Endometrium (tissue), 2 donors: ENCODE measurements at regions not wholly inside any gene's neighbourhood (a gene's known extent, or its start where the extent isn't known, plus 50 kb on each side); places are given as distances from the start of the nearest gene placed in this dataset.
"Not testable (repeated sequence)": the region's sequence is repeated elsewhere in the genome, so short reads cannot be mapped to it uniquely, and the experiment has no call there.

Source experiments
- FAIRE-seq: peaks from 2 replicates; lab custom pipeline; 2012; peaks lifted over from hg19 to GRCh38; lab: Jason Lieb, UNC
- donor health status: control.
- donor health status: control.

DNA sequence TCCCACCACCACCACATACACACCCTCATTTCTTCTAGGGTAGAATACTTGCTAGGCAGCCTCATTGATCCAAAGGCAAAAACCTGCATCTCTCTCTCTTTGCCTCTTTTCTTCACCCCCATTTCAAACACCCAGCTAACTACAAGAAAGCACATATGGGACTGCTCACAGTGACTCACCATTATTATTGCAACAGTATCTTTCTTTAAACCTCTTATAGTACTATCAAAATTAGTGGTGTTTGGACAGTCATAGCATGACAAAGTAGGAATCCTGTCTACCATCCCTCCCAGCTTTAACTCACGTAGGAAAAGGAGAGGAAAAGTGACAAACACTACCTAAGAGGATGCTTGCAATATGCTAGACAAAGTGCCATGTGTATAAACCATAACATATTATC lies 422.5 kb upstream of the CRIM1 start:
- no peak for FAIRE-seq

DNA sequence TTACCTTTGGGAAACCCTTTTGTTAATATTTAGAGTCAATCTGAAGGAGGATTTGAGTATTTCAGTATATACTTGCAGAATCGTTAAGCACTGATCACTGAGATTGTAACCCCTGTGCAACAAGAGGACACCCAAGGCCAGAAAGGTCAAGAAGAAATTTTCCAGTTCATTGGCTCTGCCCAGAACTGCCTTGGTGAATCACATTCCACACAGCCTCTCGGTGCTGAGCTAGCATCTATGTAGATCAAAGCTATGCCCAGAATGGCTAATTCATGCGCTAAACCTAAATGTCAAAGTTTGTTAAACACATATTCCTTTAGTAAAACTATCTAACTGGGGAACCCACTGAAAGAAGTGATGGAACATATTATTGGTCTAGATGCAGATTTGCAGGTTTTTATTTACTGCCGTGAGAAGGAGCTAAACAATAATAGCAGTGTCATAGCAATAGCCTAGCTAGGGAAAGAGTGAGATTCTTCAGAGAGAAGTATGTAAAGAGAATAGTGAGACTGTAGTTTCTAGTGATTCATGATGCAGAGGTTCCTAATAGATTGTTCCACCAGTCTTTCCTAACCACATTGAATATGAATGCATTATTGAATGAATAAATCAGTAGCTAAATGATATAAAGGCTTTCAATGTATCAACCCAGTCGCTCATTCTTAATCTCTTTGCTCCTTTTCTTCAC lies 423.2 kb upstream of the CRIM1 start:
- no peak for FAIRE-seq

DNA sequence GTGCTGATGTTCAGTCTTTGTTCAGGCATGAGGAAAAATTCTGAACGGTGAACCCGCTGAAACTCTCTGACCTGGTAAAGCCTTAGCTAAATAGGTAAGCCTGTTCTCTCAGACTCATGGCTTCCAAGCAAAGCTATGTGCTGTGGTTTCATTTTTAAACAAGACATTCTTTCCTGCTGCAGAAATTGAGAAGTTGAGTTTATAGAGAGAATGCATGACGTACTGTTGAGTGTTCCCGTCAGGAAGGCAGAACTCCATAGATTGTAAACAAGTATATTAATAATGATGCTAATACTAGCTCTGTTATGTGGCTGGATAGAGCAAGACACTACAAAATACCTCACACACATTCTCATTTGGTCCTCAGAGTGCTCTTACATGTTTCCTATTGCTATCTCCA lies 424.0 kb upstream of the CRIM1 start:
- FAIRE-seq = no peak

DNA sequence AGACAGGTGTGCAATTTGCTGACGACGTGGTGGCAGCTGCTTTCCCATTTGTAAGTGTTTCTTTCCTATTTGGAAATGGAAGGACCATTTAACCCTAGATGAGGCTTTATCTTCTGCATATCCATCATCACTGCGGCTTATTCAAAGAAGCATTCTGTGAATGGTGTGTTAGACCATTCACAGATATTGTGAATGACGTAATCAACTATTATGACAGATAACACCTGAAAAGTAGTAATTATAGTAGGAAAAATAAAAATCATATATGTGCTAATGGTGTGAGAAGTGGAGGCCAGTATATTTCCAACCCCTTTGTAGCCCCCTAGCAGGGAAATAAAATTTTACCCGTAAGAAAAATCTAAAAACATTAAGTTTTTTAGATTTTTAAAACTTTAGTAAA lies 424.5 kb upstream of the CRIM1 start:
- no peak for FAIRE-seq

DNA sequence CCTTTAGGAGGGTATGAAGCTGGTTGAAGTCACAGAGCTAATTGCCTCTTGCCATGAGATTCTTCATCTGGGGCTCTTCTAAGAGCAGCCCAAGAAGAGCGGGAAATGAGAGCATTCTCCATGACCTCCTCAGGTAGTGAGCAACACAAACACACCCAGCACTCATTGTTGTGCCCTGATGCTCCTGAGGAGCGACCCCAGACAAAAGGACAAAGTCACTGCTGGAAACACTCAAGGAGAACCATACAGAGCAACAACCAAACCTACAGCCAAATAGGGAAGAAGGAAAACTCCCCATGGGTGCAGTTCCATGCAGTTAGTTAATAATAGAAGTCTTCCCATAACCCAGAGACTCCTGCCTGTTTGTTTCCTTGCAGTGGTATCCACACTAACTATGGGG lies 426.0 kb upstream of the CRIM1 start:
- no peak for FAIRE-seq

DNA sequence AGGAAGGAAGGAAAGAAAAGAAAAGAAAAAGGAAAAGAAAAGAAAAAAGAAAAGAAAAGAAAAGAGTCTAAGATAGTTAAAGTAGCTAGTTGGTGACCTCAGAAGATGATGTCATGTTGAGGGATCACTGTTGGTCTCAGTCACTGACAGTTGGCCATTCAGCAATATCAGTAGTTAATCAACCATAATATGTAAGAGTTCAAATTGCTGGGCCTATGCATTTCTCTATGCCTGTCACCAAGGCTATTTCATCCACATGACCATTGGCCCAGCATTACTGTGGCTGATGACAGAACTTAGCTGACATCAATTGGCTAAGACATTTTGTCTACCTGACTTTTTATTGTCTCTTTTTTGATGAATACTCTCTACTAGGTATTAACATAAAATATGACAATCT lies 435.5 kb upstream of the CRIM1 start:
- FAIRE-seq = no peak

DNA sequence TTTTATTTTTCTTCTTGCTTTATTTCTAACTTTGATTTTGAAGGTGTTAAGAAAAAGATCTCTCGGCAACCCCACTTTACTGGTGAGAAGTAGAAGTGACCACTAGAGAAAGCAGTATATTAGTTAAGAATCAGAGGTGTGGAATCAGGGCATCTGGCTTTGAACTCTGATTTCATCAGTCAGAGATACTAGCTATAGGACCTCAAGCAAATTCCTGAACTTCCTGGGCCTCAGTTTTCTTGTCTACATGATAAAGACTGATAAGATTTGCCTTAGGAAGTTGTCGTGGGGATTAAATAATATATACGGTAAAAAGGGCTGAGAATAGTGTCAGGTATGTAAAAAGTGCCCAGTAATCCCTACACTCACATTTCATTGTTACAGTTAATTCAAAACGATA lies 440.3 kb upstream of the CRIM1 start:
- no peak for FAIRE-seq

DNA sequence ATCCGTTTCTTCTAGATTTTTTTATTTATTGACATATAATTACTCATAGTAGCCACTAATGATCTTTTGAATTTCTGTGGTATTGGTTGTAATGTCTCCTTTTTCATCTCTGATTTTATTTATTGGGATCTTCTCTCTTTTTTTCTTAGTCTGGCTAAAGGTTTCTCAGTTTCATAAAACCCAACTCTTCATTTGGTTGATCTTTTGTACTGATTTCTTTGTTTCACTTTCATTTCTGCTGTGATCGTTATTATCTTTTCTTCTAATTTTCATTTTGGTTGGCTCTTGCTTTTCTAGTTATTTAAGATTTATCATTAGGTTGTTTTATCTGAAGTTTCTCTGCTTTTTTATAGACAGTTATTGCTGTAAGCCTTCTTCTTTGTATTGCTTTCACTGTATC lies 463.6 kb upstream of the CRIM1 start:
- FAIRE-seq = no peak

DNA sequence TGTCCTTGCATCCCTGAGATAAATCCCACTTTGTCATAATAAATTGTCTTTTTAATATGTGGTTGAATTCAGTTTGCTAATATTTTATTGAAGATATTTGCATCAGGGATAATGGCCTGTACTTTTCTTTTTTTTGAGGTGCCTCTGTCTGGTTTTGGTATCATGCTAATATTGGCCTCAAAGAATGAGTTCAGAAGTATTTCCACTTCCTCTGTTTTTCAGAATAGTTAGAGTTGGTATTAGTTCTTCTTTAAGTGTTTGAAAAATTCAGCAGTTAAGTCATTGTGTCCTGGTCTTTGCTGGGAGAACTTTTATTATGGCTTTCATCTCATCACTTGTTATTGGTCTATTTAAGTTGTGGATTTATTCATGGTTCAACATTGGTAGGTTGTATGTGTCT lies 464.1 kb upstream of the CRIM1 start:
- no peak for FAIRE-seq

DNA sequence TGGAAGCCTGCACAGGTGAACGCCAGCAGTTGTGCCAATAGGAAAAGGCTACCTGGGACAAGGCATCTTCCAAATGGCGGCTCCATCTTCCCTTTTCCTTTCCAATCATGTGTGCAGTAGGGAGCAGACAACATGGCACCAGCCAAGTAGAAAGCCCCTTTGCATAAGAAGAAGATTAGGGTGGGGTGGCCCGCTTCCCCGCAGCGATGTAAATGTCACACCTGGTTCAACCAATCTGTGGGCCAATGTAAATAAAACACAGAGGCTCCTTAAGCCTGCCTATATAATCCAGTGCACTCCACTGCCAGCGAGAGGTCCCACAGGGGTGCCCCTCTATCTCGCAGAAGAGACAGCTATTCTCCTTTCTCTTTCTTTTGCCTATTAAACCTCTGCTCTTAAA lies 468.4 kb upstream of the CRIM1 start:
- FAIRE-seq = no peak

DNA sequence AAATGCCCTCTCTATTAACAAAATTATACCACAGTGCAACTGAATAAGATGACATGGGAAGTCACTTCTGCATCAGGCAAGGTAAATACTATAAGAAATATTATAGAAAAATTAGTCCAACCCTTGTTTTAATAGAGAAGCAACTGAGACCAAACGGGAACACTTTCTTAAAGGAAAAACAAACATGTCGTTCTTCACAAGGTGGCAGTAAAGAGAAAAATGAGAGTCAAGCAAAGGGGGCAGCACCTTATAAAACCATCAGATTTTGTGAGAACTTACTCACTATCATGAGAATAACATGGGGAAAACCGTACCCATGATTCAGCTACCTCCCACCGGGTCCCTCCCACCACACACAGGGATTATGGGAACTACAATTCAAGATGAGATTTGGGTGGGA lies 481.7 kb upstream of the CRIM1 start:
- FAIRE-seq = no peak

DNA sequence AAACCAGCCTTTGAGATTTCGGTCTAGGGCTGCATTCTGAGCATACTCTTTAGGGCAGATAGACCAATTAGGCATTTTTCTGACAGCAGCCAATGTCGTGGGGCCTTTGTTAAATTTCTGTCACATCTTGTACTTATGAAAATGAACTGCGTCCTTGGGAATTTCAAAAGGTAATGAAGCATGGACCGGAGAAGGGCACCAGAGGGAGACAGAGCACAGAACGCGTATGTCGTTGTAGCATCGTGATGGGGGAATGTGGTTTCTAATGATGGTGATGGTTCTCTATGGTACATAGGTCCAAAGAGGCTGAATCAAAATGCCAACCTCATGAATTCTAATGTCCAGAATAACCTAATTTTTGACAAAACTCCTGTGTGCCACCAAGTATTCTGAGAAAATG lies 483.9 kb upstream of the CRIM1 start:
- FAIRE-seq = no peak

DNA sequence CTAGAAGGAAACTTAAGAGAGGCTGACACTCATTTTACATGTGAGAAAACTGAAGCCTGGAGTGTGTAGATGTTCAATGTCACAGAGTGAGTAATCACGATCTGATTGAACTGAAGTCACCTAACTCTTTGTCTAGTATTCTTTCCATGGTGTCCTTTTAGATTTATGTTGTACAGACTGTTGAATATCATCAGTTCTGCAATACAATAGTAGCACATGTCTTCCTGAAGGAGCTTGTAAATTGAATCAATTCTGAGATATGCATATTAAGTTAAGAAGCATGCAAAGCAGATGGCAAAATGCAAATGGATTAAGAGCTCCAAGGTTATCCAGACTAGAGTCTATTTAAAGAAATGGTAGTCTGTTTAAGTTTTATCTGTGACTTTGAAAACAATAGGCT lies 484.9 kb upstream of the CRIM1 start:
- no peak for FAIRE-seq

DNA sequence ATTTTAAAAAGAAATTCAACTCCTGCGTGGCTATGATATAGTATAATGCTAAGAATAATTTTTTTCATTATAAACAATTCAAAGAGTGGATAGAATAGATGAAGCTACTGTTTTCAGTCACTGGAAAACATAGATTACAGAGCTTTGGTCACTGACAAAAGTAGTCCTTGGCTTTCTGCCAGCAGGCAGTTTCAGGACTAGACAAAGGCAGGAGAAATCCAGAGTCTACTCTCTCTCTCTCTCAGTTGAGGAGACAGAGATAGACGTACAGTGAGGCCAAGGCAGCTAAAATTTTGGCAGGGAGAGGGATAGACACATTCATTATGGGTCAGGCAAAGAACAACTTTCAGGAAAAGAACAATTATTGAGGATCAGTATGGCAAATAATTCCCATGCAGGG lies 491.4 kb upstream of the CRIM1 start:
- FAIRE-seq = no peak

DNA sequence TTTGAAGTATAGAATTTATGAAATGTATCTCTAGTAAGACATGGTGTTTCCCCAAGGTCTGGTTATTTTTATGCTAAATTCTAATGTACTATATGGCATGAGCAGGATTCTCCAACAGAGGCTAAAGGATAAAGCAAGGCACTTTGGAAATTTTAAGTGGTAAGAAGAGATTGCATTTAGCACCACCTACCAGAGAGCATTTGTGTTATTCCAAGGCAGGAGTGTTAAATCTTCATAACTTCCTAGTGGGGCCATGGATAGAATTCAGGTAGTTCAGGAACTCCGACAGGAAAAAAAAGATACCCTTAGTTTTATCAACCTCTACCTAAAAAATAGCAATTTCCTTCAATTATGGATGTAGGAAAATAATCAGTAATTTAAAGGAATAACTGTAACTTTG lies 497.4 kb upstream of the CRIM1 start:
- FAIRE-seq = no peak

DNA sequence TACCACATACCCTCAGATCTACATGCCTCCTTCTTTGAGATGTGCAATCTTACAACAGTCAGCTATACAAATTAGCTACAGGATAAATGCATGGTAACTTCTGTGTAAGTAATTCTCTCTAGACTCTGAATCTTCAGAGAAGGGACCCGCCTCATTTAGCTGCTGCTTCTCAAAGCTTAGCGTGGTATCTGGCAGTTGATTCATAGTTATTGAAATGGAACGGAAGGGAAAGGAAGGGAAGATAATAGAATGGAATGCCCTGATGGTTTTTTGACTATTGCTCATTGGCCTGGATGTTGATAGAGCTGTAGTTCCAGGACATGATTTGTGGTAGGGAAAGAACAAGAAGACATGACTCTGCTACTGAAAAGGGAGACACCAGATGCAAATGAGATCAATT lies 498.1 kb upstream of the CRIM1 start:
- no peak for FAIRE-seq

DNA sequence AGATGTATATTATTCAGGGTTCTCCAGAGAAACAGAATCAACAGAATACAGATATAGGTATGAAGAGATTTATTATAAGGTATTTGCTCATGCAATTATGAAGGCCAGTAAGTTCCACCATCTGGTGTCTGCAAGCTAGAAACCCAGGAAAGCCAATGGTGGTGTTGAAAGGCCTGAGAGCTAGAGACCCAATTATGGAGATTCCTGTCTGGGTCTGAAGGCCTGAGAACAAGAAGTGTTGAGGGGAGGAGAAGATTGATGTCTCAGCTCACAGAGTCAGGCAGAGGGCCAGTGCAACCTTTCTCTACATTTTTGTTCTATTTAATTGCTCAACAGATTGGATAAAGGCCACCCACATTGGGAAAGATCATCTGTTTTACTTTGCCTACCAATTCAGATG lies 524.2 kb upstream of the CRIM1 start:
- FAIRE-seq = no peak

DNA sequence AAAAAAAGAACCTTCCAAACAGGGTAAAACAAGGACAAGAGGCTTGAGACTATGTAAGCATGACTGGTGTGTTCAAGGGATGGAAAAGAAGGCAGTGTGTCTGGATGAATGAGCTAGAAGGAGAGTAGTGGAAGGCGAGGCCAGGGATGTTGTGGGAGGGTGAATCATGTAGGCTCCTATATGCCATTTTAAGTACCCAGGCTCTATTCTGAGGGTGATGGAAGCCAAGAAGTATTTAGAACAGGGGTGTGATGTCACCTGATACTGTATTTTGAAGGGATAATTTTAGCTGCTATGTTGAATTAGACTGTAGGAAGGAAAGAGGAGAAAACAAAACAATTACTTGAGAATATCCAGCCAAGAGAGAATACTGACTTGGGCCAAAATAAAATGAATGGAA lies 524.7 kb upstream of the CRIM1 start:
- no peak for FAIRE-seq

DNA sequence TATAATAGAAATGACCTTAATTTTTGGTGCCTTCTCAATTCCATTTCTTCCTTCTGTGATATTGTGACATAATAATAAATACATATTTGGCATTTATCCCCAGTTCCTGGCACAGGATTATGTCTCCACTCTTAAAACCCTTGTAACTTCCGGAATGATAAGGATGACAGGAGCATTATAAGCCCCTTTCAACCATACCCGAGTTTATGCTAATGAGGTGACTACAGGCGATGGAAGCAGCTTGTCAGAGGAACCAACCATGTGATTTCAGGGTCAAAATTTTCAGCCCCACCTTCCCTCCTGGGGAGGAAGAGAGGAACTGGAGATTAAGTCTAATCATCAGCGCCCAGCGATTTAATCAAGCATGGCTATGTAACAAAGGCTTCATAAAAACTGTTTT lies 528.5 kb upstream of the CRIM1 start:
- FAIRE-seq = no peak

DNA sequence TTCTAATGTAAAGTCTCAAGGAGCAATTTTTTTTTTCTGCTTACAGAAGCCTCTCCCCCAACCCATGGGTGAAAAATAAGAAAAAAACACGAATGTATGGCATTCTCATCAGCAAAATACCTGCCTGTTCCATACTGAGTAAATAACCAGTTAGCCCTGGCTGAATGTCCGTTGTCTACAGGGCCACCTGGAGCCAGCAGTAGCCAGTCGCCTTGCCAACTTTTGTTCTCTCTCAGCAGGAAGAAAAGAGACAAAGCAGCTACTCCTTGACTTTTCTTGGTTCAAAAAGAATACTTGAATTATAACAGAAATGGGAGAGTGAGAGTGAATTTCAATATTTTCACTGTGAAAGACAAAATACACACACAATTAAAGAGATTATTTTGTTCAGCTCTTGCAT lies 532.9 kb upstream of the CRIM1 start:
- FAIRE-seq = no peak

DNA sequence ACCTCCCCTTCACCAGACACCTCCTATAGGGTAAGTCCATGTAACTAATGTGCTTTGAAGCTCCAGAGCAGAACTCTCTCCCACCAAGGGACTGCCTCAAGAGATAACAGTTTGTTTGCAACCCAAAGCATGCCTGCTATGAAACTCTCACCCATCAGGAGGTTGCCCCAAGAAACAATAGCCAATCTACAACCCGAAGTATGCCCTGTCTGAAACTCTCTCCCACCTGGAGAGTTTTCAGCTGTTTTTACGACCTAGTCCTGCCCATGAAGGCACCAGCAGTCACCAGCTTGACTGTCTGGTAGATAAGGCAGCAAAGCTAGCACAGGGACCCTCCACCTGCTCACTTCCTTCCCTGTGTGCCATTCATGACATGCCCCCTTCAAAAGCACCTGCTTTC lies 533.9 kb upstream of the CRIM1 start:
- no peak for FAIRE-seq

DNA sequence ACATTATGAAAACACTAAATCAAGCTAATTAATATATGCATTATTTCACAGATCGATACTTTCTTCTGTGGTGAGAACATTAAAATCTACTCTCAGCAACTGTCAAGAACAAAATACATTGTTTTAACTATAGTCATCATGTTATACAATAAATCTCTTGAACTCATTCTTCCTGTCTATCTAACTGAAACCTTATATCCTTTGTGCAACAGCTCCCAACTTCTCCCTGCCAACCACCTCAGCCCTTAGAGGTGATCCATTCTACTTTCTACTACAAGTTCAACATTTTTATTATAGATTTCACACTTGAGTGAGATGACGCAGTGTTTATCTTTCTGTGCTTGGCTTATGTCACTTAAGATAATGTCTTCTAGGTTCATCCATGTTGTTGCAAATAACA lies 535.2 kb upstream of the CRIM1 start:
- no peak for FAIRE-seq

DNA sequence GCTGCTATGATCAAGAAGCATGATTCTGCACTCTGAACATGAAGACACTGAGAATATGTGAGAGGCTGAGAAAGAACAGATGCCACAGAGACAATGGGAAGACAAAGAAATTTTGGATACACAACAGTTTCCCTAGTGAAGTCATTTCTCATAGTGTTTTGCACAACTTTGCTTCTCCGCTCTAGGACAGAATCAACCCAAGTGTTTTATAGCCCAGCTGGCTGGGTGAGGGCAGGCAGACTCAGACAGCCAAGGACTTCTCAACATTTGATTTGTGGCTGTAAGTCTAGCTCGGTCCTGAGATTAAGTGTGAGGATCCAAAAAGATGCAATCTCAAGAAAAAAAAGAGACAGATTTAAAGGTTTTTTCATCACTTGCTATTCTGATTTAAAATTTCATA lies 536.5 kb upstream of the CRIM1 start:
- FAIRE-seq = no peak

DNA sequence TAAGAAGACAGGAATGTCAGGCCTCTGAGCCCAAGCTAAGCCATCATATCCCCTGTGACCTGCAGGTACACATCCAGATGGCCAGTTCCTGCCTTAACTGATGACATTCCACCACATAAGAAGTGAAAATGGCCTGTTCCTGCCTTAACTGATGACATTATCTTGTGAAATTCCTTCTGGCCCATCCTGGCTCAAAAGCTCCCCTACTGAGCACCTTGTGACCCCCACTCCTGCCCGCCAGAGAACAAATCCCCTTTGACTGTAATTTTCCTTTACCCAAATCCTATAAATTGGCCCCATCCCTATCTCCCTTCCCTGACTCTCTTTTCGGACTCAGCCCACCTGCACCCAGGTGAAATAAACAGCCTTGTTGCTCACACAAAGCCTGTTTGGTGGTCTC lies 537.2 kb upstream of the CRIM1 start:
- not testable (repeated sequence) for FAIRE-seq

DNA sequence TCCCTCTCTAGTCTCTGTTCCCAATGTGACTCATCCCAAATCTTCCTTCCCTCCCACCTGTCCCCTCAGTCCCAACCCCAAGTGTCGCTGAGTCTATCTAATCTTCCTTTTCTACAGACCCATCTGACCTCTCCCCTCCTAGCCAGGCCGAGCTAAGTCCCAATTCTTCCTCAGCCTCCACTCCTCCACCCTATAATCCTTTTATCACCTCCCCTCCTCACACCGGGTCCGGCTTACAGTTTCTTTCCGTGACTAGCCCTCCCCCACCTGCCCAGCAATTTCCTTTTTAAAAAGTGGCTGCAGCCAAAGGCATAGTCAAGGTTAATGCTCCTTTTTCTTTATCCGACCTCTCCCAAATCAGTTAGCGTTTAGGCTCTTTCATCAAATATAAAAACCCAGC lies 541.0 kb upstream of the CRIM1 start:
- not testable (repeated sequence) for FAIRE-seq
